Medulla oblongata (tissue), 1 donor: ENCODE measurements at regions not wholly inside any gene's neighbourhood (a gene's known extent, or its start where the extent isn't known, plus 50 kb on each side); places are given as distances from the start of the nearest gene placed in this dataset.

Experiments used
- DNase-seq: peaks from one replicate; pipeline ENCODE4 v3.0.0-alpha.2; 2015; ENCODE audit errors: extremely low spot score

- DNase-seq: no peak
Observed at GRCh38 chr6:26290941-26291340, 74.1 kb upstream of the BTN3A2 start.

- DNase-seq: no peak
Observed at GRCh38 chr6:26292709-26293108, 72.3 kb upstream of the BTN3A2 start.

GRCh38 chr6:26294302-26294701 is 70.7 kb upstream of the BTN3A2 start:
- no peak for DNase-seq

GRCh38 chr6:26295691-26296555 is 69.1 kb upstream of the BTN3A2 start:
- peak; percentile 44 for DNase-seq

- no peak for DNase-seq
Observed at GRCh38 chr6:26296556-26296856, 68.5 kb upstream of the BTN3A2 start.

GRCh38 chr6:26296857-26297648 is 67.9 kb upstream of the BTN3A2 start:
- no peak for DNase-seq

GRCh38 chr6:26299286-26300042 is 65.5 kb upstream of the BTN3A2 start:
- DNase-seq: no peak

- no peak for DNase-seq
Observed at GRCh38 chr6:26300043-26300331, 65.0 kb upstream of the BTN3A2 start.

GRCh38 chr6:26300359-26300758 is 64.6 kb upstream of the BTN3A2 start:
- no peak for DNase-seq

- no peak for DNase-seq
Observed at GRCh38 chr6:26300828-26301227, 64.2 kb upstream of the BTN3A2 start.

- no peak for DNase-seq
Observed at GRCh38 chr6:26301638-26302037, 63.4 kb upstream of the BTN3A2 start.

GRCh38 chr6:26302941-26303559 is 61.9 kb upstream of the BTN3A2 start:
- DNase-seq: no peak

- no peak for DNase-seq
Observed at GRCh38 chr6:26304213-26304796, 60.7 kb upstream of the BTN3A2 start.

- peak; percentile 85 for DNase-seq
Observed at GRCh38 chr6:26304797-26305640, 60.0 kb upstream of the BTN3A2 start.

- DNase-seq: no peak
Observed at GRCh38 chr6:26305641-26305969, 59.4 kb upstream of the BTN3A2 start.

GRCh38 chr6:26306232-26306631 is 58.8 kb upstream of the BTN3A2 start:
- no peak for DNase-seq

- no peak for DNase-seq
Observed at GRCh38 chr6:26307850-26308249, 57.1 kb upstream of the BTN3A2 start.

- DNase-seq: no peak
Observed at GRCh38 chr6:26309731-26310142, 55.3 kb upstream of the BTN3A2 start.

- DNase-seq: peak; percentile 36
Observed at GRCh38 chr6:26311012-26311384, 54.0 kb upstream of the BTN3A2 start.

- peak; percentile 87 for DNase-seq
Observed at GRCh38 chr6:26311385-26312095, 53.5 kb upstream of the BTN3A2 start.
